Endothelial cell of umbilical vein (primary cell): ENCODE measurements at regions not wholly inside any gene's neighbourhood (a gene's known extent, or its start where the extent isn't known, plus 50 kb on each side); places are given as distances from the start of the nearest gene placed in this dataset.

Experiments
- BruUV-seq: library from RNA; stranded (reverse); fragments of 400-500 nt; replicated peaks from 2 replicates; lab custom pipeline; 2021; lab: Mats Ljungman, UMichigan
- CTCF ChIA-PET: fragments of 300-600, 350-600 bp; sonication (Branson Sonifier 250); formaldehyde crosslinking; loops from one replicate; lab custom pipeline; 2021; ENCODE audit warnings: antibody characterized with exemption, inconsistent platforms; lab: Charles Lee
- POLR2A ChIA-PET: fragments of 300-600, 350-600 bp; sonication (Branson Sonifier 250); formaldehyde crosslinking; loops from one replicate; lab custom pipeline; 2021; ENCODE audit warnings: antibody characterized with exemption, inconsistent platforms; lab: Charles Lee
- DNase-seq: peaks from one replicate; pipeline ENCODE4 v3.0.0-alpha.2; 2011; ENCODE audit warnings: low read depth, low spot score
- FAIRE-seq: peaks from 2 replicates; lab custom pipeline; 2011; peaks lifted over from hg19 to GRCh38; lab: Jason Lieb, UNC
- H2AFZ ChIP-seq: 2 replicates; pipeline ENCODE4 v1.6.0; 2012; ENCODE audit warnings: low read depth, low read length, control low read depth, inconsistent platforms
- H3K27ac ChIP-seq: 2 replicates; pipeline ENCODE4 v1.5.1; 2011; ENCODE audit warnings: low read depth, mild to moderate bottlenecking, control low read depth, low read length, moderate library complexity; ENCODE audit not compliant: insufficient read depth
- H3K27me3 ChIP-seq, 2 experiments: 2 replicates each; pipeline versions ENCODE4 v1.6.0 to v1.6.1; 2011; ENCODE audit warnings: low read length in 2 of 2, mixed read lengths in 1 of 2; ENCODE audit not compliant: control insufficient read depth in 2 of 2, insufficient read depth in 2 of 2
- H3K36me3 ChIP-seq, 2 experiments: 2 replicates in 1 of 2; 3 replicates in 1 of 2; pipeline ENCODE4 v1.5.1; 2011; ENCODE audit warnings: low read length in 2 of 2, mild to moderate bottlenecking in 1 of 2, moderate library complexity in 1 of 2; ENCODE audit not compliant: control insufficient read depth in 2 of 2, insufficient read depth in 2 of 2; ENCODE audit errors: extremely low read depth in 1 of 2
- H3K4me1 ChIP-seq: 3 replicates; pipeline ENCODE4 v1.5.1; 2011; ENCODE audit warnings: mild to moderate bottlenecking, low read length; ENCODE audit not compliant: control insufficient read depth, insufficient read depth; ENCODE audit errors: extremely low read depth
- H3K4me2 ChIP-seq: 2 replicates; pipeline ENCODE4 v1.6.1; 2011; ENCODE audit warnings: low read length, control low read depth, mixed read lengths; ENCODE audit not compliant: insufficient read depth
- H3K4me3 ChIP-seq, 3 experiments: fragments of 200-600 bp in 1 of 3; sonication (generic), shearing (Covaris generic) in 1 of 3; replicated peaks in 1 of 3; 2 replicates each; pipeline ENCODE4 v1.5.1; 2011 to 2016; ENCODE audit warnings: control low read depth in 3 of 3, low read length in 3 of 3, mild to moderate bottlenecking in 2 of 3, inconsistent platforms in 1 of 3, low read depth in 1 of 3, moderate library complexity in 1 of 3; ENCODE audit not compliant: insufficient read depth in 1 of 3
- H3K79me2 ChIP-seq: 2 replicates; pipeline ENCODE4 v1.6.0; 2012; ENCODE audit warnings: low read length, inconsistent platforms; ENCODE audit not compliant: control insufficient read depth, insufficient read depth
- H3K9ac ChIP-seq: replicated peaks from 2 replicates; pipeline ENCODE3; 2011; ENCODE audit warnings: low read length, control low read depth; ENCODE audit not compliant: insufficient read depth; ENCODE audit errors: extremely low read depth
- H3K9me1 ChIP-seq: replicated peaks from 3 replicates; pipeline ENCODE4 v1.6.0; 2011; ENCODE audit warnings: mild to moderate bottlenecking, low read length; ENCODE audit not compliant: control insufficient read depth, insufficient read depth; ENCODE audit errors: extremely low read depth
- H3K9me3 ChIP-seq: replicated peaks from 2 replicates; pipeline ENCODE4 v1.5.1; 2012; ENCODE audit warnings: low read length, inconsistent platforms; ENCODE audit not compliant: control insufficient read depth, insufficient read depth
- H4K20me1 ChIP-seq: replicated peaks from 2 replicates; pipeline ENCODE3; 2011; ENCODE audit warnings: mild to moderate bottlenecking, low read length; ENCODE audit not compliant: control insufficient read depth, insufficient read depth; ENCODE audit errors: extremely low read depth
- EZH2 ChIP-seq: IDR thresholded peaks from 2 replicates; pipeline ENCODE4 v1.6.1; 2012; ENCODE audit warnings: borderline replicate concordance, low read depth, mild to moderate bottlenecking, moderate library complexity, low read length, inconsistent platforms; ENCODE audit not compliant: severe bottlenecking
- JUN ChIP-seq: IDR thresholded peaks from 2 replicates; pipeline ENCODE4 v1.6.1; 2011; ENCODE audit warnings: borderline replicate concordance, low read depth; ENCODE audit not compliant: insufficient read length, insufficient read depth
- dilution Hi-C: fragments of 300-500 bp; cut with MboI; formaldehyde crosslinking; loops from one replicate; pipeline ENCODE4 v1.15.0; 2019; ENCODE audit warnings: low sequenced_read_pairs; ENCODE audit not compliant: extremely low pct_ligation_motif_present
- intact Hi-C: fragments of 100-400 bp; cut with micrococcal nuclease; formaldehyde crosslinking; loops from one replicate; pipeline ENCODE4 v1.10.0; 2022

- Histone ChIP-seq H3K9ac (no peak overlapping the region), H2AFZ (no peak overlapping the region), H3K4me3 (no peak overlapping the region), H3K36me3 (no peaks in the 10 kb centered on the region), H4K20me1 (no peaks in the 10 kb centered on the region), H3K4me2 (no peak overlapping the region), H3K9me1 (no peaks in the 10 kb centered on the region), H3K27ac (no peak overlapping the region), H3K9me3 (no peaks in the 10 kb centered on the region), H3K27me3 (no peaks in the 10 kb centered on the region), H3K79me2 (no peaks in the 10 kb centered on the region), H3K4me1 (no peaks in the 10 kb centered on the region)
- DNase-seq (no peak), FAIRE-seq (no peak)
- BruUV-seq, result no TSS peak
- dilution Hi-C loops, result no loop called here
- TF ChIP-seq EZH2, result no peak
- no peak for TF ChIP-seq JUN
- CTCF ChIA-PET, result no interaction called here
- POLR2A ChIA-PET, result no interaction called here
- intact Hi-C loops, result no loop called here
Measured at GRCh38 chr1:70919706-70920323, 127.8 kb downstream of the PTGER3 start.
